Duodenal mucosa (tissue), 2 donors: ENCODE measurements at regions not wholly inside any gene's neighbourhood (a gene's known extent, or its start where the extent isn't known, plus 50 kb on each side); places are given as distances from the start of the nearest gene placed in this dataset.

ENCODE experiments used
- H3K27ac ChIP-seq: one replicate; pipeline ENCODE4 v1.7.0; 2013; ENCODE audit warnings: low read depth, low read length
- H3K27me3 ChIP-seq, 2 donors: one replicate each; pipeline ENCODE4 v1.7.0; 2013; ENCODE audit warnings: low read length in 2 of 2, control low read depth in 1 of 2; ENCODE audit not compliant: insufficient read depth in 2 of 2, control insufficient read depth in 1 of 2
- H3K36me3 ChIP-seq, 2 donors: one replicate each; pipeline ENCODE4 v1.7.0; 2013; ENCODE audit warnings: low read length in 2 of 2, control low read depth in 1 of 2; ENCODE audit not compliant: insufficient read depth in 2 of 2, control insufficient read depth in 1 of 2
- H3K4me1 ChIP-seq, 2 donors: one replicate each; pipeline ENCODE4 v1.7.0; 2013; ENCODE audit warnings: low read length in 2 of 2, control low read depth in 1 of 2; ENCODE audit not compliant: insufficient read depth in 2 of 2, control insufficient read depth in 1 of 2
- H3K4me3 ChIP-seq, 2 donors: one replicate each; pipeline ENCODE4 v1.7.0; 2013; ENCODE audit warnings: low read length in 2 of 2, low read depth in 1 of 2
- H3K9ac ChIP-seq, 2 donors: one replicate each; pipeline ENCODE4 v1.7.0; 2013; ENCODE audit warnings: low read length in 2 of 2, low read depth in 1 of 2
- H3K9me3 ChIP-seq, 2 donors: one replicate each; pipeline ENCODE4 v1.7.0; 2013; ENCODE audit warnings: low read length in 2 of 2, control low read depth in 1 of 2; ENCODE audit not compliant: control insufficient read depth in 1 of 2

GRCh38 chr3:76664816-76665215 lies 375.1 kb upstream of the ROBO2 start:
- Histone ChIP-seq H3K9me3 (no peaks in the 10 kb centered on the region), H3K4me1 (no peaks in the 10 kb centered on the region), H3K4me3 (no peak overlapping the region), H3K9ac (no peak overlapping the region), H3K27ac (no peak overlapping the region), H3K27me3 (no peaks in the 10 kb centered on the region), H3K36me3 (no peaks in the 10 kb centered on the region)

GRCh38 chr3:76668653-76669052 lies 371.2 kb upstream of the ROBO2 start:
- H3K27ac ChIP-seq, result no peak overlapping the region
- H3K36me3 ChIP-seq, result no peaks in the 10 kb centered on the region
- no peaks in the 10 kb centered on the region for H3K4me1 ChIP-seq
- no peaks in the 10 kb centered on the region for H3K27me3 ChIP-seq
- no peak overlapping the region for H3K4me3 ChIP-seq
- no peaks in the 10 kb centered on the region for H3K9me3 ChIP-seq
- no peak overlapping the region for H3K9ac ChIP-seq

GRCh38 chr3:76669322-76669721 lies 370.6 kb upstream of the ROBO2 start:
- Histone ChIP-seq H3K4me3 (no peak overlapping the region), H3K36me3 (no peaks in the 10 kb centered on the region), H3K27me3 (no peaks in the 10 kb centered on the region), H3K4me1 (no peaks in the 10 kb centered on the region), H3K9ac (no peak overlapping the region), H3K27ac (no peak overlapping the region), H3K9me3 (no peaks in the 10 kb centered on the region)

- Histone ChIP-seq H3K36me3 (no peaks in the 10 kb centered on the region), H3K4me3 (no peak overlapping the region), H3K27ac (no peak overlapping the region), H3K9ac (no peak overlapping the region), H3K27me3 (no peaks in the 10 kb centered on the region), H3K9me3 (no peaks in the 10 kb centered on the region), H3K4me1 (no peaks in the 10 kb centered on the region)
Observed at GRCh38 chr3:76673171-76673570, 366.7 kb upstream of the ROBO2 start.

- Histone ChIP-seq H3K27me3 (no peaks in the 10 kb centered on the region), H3K9ac (no peak overlapping the region), H3K9me3 (no peaks in the 10 kb centered on the region), H3K27ac (no peak overlapping the region), H3K4me1 (no peaks in the 10 kb centered on the region), H3K36me3 (no peaks in the 10 kb centered on the region), H3K4me3 (no peak overlapping the region)
Observed at GRCh38 chr3:76679541-76679940, 360.4 kb upstream of the ROBO2 start.

- peaks cover 0 to 5% of the 10 kb centered on the region in 2 donors for H3K4me1 ChIP-seq
- H3K9ac ChIP-seq, result no peak overlapping the region
- no peaks in the 10 kb centered on the region for H3K36me3 ChIP-seq
- H3K9me3 ChIP-seq, result no peaks in the 10 kb centered on the region
- H3K27ac ChIP-seq, result no peak overlapping the region
- H3K4me3 ChIP-seq, result no peak overlapping the region
- no peaks in the 10 kb centered on the region for H3K27me3 ChIP-seq
Observed at GRCh38 chr3:76683256-76683655, 356.6 kb upstream of the ROBO2 start.

GRCh38 chr3:76684946-76685345 lies 355.0 kb upstream of the ROBO2 start:
- Histone ChIP-seq H3K36me3 (no peaks in the 10 kb centered on the region), H3K27ac (no peak overlapping the region), H3K9me3 (no peaks in the 10 kb centered on the region), H3K4me3 (no peak overlapping the region), H3K4me1 (peaks cover 0 to 5% of the 10 kb centered on the region in 2 donors), H3K9ac (no peak overlapping the region), H3K27me3 (no peaks in the 10 kb centered on the region)

GRCh38 chr3:76685858-76686257 lies 354.0 kb upstream of the ROBO2 start:
- Histone ChIP-seq H3K9me3 (no peaks in the 10 kb centered on the region), H3K36me3 (no peaks in the 10 kb centered on the region), H3K9ac (no peak overlapping the region), H3K27ac (no peak overlapping the region), H3K4me3 (no peak overlapping the region), H3K27me3 (no peaks in the 10 kb centered on the region), H3K4me1 (peaks cover 0 to 5% of the 10 kb centered on the region in 2 donors)

GRCh38 chr3:76687019-76687418 lies 352.9 kb upstream of the ROBO2 start:
- no peak overlapping the region for H3K4me3 ChIP-seq
- H3K36me3 ChIP-seq, result no peaks in the 10 kb centered on the region

GRCh38 chr3:76694063-76694462 lies 345.8 kb upstream of the ROBO2 start:
- H3K27me3 ChIP-seq, result no peaks in the 10 kb centered on the region
- no peaks in the 10 kb centered on the region for H3K4me1 ChIP-seq
- no peak overlapping the region for H3K4me3 ChIP-seq
- H3K27ac ChIP-seq, result no peak overlapping the region
- no peaks in the 10 kb centered on the region for H3K9me3 ChIP-seq
- H3K9ac ChIP-seq, result no peak overlapping the region
- H3K36me3 ChIP-seq, result no peaks in the 10 kb centered on the region

More at GRCh38 chr3:76687019-76687418, 352.9 kb upstream of the ROBO2 start:
- H3K9ac ChIP-seq, result no peak overlapping the region
- no peaks in the 10 kb centered on the region for H3K27me3 ChIP-seq
- no peak overlapping the region for H3K27ac ChIP-seq
- peaks cover 0 to 5% of the 10 kb centered on the region in 2 donors for H3K4me1 ChIP-seq
- no peaks in the 10 kb centered on the region for H3K9me3 ChIP-seq

- Histone ChIP-seq H3K27ac (no peak overlapping the region), H3K9ac (no peak overlapping the region), H3K36me3 (no peaks in the 10 kb centered on the region), H3K4me1 (no peaks in the 10 kb centered on the region), H3K4me3 (no peak overlapping the region), H3K9me3 (no peaks in the 10 kb centered on the region), H3K27me3 (no peaks in the 10 kb centered on the region)
Observed at GRCh38 chr3:76698136-76698706, 341.7 kb upstream of the ROBO2 start.
